PC-9 (cell line): ENCODE measurements at regions not wholly inside any gene's neighbourhood (a gene's known extent, or its start where the extent isn't known, plus 50 kb on each side); places are given as distances from the start of the nearest gene placed in this dataset.

Source experiments
- CTCF ChIP-seq: fragments of 200-600 bp; sonication (generic); conservative IDR thresholded peaks from 2 replicates; pipeline ENCODE4 v1.6.1; 2017; ENCODE audit warnings: mixed run types, antibody characterized with exemption, mild to moderate bottlenecking, moderate library complexity
- EZH2 ChIP-seq: fragments of 200-600 bp; sonication (generic); IDR thresholded peaks from 2 replicates; pipeline ENCODE4 v1.8.0; 2017; ENCODE audit warnings: antibody characterized with exemption, low read depth

GRCh38 chr16:31698901-31699300 is 171.2 kb downstream of the AHSP start:
- TF ChIP-seq CTCF (no peak), EZH2 (no peak)
